Kidney tubule cell (primary cell): ENCODE measurements at regions not wholly inside any gene's neighbourhood (a gene's known extent, or its start where the extent isn't known, plus 50 kb on each side); places are given as distances from the start of the nearest gene placed in this dataset.

Experiments used
- DNase-seq: peaks from one replicate; pipeline ENCODE4 v3.0.0-alpha.2; 2018; ENCODE audit warnings: low spot score

DNA sequence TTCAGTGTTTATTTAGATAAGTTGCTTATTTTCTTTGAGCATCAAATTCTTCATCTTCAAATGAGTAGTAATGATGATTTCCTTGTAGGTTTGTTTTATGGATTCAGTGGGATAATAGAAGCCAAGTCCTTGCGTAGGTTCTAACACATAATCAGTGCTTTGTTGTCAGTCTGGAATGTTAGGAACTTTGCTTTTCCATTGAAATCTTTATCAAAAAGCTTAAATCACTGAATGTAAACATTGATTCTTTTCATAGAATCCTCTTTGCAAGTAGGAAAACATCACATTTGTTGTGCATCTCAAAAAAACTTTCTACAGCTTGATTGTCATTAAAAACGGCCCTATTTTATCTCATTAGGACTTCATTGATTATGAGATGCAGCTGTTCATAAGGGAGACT is 490.3 kb upstream of the GOT2 start:
- DNase-seq = no peak

GRCh38 chr16:59220011-59220410 is 485.9 kb upstream of the GOT2 start:
- no peak for DNase-seq

- DNase-seq = no peak
Measured at GRCh38 chr16:59216291-59216690, 482.2 kb upstream of the GOT2 start.

DNA sequence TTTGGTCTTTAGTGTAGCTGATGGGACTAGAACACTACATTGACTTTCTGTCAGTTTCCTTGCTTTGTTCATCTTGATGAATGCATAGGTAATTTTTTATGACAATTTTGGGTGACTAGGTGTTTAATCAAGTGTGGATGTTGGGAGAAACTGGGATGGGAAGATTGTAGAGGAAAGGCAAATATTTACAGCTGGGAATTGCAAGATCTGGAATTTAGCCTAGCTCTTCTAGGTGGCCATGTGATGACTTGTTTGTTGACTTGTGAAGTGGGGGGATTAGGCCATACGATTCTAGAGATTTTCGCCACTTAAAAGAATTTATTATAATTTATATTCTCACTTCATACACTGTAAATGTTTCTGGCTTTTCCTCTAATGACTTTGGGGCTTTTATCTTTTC is 480.3 kb upstream of the GOT2 start:
- DNase-seq = no peak

- no peak for DNase-seq
Measured at GRCh38 chr16:59213952-59214351, 479.8 kb upstream of the GOT2 start.

DNA sequence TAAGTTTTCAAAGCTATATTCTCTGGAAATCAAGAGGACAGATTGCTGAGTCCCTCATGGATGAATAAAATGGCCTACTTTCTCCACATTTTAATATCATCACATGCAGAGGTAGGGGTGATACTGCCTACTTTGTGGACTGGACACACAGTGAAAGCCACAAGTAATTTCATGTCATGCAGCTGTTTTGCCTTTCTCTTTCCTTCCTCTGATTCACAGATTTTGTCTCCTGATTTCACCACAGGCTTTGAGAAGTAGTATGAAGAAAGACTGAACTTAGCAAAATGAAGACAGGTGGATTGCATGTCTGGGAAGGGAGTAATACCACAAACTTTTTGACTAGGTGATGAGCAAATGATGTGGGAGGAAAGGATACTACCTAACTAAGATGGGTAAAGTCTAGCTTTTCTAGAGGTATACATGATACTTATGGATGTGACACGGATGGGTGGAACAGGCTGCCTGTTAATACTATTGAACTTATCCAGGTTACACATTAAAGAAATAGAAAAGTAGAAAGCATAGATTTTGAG is 478.4 kb upstream of the GOT2 start:
- no peak for DNase-seq

DNA sequence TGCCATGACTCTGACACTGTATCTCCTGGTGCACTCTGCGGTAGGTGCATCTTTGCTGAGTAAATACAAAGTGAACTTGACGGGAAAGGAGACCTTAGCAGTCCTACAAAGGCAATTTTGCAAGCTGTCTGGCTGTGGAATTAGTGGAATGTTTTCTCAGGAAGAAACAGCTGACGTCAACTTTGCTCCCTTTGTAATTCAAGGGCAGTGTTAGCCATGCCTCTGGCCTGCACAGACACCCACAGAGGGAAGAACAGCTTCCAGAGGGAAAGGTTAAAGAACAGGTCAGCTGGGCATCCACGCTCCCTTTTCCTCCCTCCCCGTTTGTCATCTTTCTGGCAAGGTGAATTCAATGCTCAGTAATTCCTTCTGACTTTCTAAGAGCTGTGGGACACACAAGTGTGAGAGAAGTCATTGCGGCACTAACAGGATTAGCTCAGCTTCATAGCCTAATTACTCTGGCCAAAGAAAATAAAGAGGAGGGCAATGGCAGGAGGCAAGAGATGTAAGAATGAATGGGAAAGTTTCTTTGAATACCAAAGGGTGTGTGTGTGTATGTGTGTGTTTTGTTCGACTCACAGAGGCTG is 476.9 kb upstream of the GOT2 start:
- peak; percentile 72 for DNase-seq

DNA sequence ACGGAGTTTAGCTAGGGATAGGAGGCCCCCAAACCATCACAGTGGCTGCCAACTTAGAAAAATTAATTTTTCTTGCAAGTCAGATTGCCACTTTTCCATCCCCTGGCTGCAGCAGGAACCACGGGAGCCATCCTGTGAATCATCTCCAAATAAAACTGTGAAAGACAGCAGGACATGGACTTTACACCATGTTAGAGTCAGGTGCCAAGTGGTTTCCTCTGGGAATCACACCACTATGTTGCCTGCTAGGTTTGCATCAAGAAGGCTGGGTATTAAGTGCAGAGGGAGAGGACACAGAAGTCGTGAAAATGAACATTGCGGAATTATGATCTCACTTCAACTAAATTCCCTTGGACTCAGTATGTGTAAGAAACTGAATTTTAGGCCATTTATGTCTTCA is 471.3 kb upstream of the GOT2 start:
- DNase-seq = no peak

DNA sequence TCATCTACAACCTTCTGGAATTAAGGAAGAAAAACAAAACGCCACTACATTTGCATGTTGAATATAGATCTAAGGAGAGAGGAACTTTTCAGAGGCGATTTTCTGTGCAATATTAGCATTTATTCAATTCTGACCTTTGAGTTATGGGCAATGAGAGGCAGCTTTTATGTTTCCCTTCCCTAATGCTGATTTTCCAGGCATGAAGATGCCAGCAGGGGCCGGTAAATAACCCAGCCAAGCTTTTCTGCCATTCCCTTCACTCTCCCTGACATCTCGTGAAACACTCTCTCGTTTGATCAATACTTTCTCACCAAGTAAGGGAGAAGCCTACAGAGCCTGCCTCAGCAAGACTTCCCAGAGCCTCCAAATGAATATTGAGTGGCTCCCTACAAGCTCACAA is 470.5 kb upstream of the GOT2 start:
- no peak for DNase-seq

- DNase-seq = no peak
Measured at GRCh38 chr16:59202233-59202862, 468.2 kb upstream of the GOT2 start.

GRCh38 chr16:59201821-59202220 is 467.7 kb upstream of the GOT2 start:
- DNase-seq = no peak

DNA sequence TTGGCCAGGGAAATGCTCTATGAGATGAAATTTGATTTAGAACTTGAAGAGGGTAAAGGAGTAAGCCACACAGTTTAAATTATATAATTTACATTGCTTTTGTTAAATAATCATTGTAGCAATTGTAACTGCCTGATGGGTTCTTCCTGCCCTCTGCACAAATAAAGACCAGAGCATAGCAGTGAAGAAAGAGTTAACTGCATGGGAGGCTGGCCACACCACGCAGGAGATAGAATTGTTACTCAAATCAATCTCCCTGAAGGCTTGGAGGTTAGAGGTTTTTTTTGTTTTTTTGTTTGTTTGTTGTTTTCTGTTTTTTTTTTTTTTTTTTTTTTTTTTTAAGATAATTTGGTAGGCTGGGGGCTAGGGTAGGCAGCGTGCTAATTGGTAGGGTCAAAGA is 467.0 kb upstream of the GOT2 start:
- no peak for DNase-seq

DNA sequence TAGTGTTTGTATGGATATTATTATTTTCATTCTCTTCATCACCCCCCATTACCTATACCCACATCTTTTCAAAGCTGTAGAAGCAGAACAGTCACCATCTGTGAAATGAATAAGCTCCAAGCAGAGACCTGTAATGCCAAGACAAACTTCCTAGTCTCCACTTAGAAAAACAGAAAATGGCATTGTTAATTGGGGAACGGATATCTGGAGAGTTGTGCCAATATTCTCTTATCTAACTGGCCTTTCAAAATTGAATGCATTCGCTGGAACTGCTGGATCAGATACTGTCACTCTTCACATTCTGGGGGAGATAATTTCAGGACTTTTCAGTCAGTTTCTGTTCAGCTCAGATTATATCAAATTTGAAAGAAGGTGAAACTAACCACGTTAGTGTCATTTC is 464.4 kb upstream of the GOT2 start:
- DNase-seq = no peak

- no peak for DNase-seq
Measured at GRCh38 chr16:59195242-59195641, 461.1 kb upstream of the GOT2 start.

DNA sequence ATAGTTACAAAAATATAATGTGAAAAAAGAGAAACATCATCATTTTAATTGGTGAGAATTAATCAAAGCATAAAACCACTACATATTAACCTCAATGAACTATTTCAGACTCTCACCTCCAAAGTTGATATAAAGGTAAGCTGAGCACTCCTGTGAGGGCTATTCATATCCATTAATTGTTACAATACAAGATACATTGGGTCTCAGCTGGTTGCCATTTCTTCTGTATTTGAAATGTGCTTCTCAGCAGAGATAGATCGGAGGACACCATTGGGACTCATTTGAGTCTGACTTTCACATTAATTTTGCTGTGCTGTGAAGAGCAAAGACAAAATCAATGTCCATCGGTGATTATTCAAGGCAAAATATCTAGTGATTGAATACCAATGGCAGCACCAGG is 459.5 kb upstream of the GOT2 start:
- no peak for DNase-seq

GRCh38 chr16:59192551-59193199 is 458.6 kb upstream of the GOT2 start:
- DNase-seq = no peak

- no peak for DNase-seq
Measured at GRCh38 chr16:59190731-59191130, 456.6 kb upstream of the GOT2 start.

GRCh38 chr16:59188029-59188428 is 453.9 kb upstream of the GOT2 start:
- DNase-seq = no peak

- no peak for DNase-seq
Measured at GRCh38 chr16:59181821-59182420, 447.8 kb upstream of the GOT2 start.

- no peak for DNase-seq
Measured at GRCh38 chr16:59180083-59180476, 446.0 kb upstream of the GOT2 start.

GRCh38 chr16:59179446-59180082 is 445.4 kb upstream of the GOT2 start:
- no peak for DNase-seq

DNA sequence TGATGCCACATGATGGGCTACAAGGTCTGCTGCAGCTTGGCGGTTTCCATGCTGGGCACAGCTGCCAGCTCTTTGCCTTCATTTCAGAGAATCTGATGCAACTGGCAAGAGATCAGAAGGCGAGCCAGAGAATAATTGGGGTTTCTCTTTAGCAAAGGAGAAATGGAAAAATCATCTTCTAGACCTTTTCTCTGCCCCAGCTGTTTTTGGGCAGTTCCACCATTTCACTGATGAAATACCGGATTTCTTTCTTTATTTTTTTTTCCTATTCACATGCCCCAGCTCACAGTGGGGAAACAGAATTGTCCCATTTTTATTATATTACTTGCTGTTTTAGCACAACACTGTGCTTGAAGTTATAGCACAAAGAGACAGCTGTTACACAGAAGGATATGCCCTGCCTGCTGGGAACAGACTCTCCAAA is 439.3 kb upstream of the GOT2 start:
- no peak for DNase-seq
